Tibial artery (tissue), 4 donors: ENCODE measurements at regions not wholly inside any gene's neighbourhood (a gene's known extent, or its start where the extent isn't known, plus 50 kb on each side); places are given as distances from the start of the nearest gene placed in this dataset.
A peak's percentile ranks its signal among the peaks of the same experiment; 100 is the strongest.

Experiments used
- DNase-seq, 2 donors: peaks; one replicate each; pipeline ENCODE4 v3.0.0-alpha.2; 2019
- H3K27ac ChIP-seq, 2 donors: fragments of 200-600 bp; sonication (generic) in 1 of 2; 1 replicate in 1 of 2; 2 replicates in 1 of 2; pipeline ENCODE4 v1.5.1; 2018 to 2019; ENCODE audit warnings: mild to moderate bottlenecking in 1 of 2
- H3K27me3 ChIP-seq, 2 donors: fragments of 200-600 bp; sonication (generic) in 1 of 2; one replicate each; pipeline versions ENCODE4 v1.5.1 to v1.6.0; 2016 to 2019
- H3K36me3 ChIP-seq, 3 donors: fragments of 200-600 bp; sonication (generic) in 2 of 3; one replicate each; pipeline ENCODE4 v1.5.1; 2016 to 2019; ENCODE audit warnings: mild to moderate bottlenecking in 2 of 3
- H3K4me1 ChIP-seq, 4 donors: fragments of 200-600 bp; sonication (generic) in 2 of 4; 1 replicate in 3 of 4; 2 replicates in 1 of 4; pipeline ENCODE4 v1.5.1; 2016 to 2019
- H3K4me3 ChIP-seq, 2 donors: fragments of 200-600 bp; sonication (generic) in 1 of 2; 1 replicate in 1 of 2; 2 replicates in 1 of 2; pipeline ENCODE4 v1.5.1; 2018 to 2019; ENCODE audit warnings: mild to moderate bottlenecking in 2 of 2
- H3K9me3 ChIP-seq, 3 donors: fragments of 200-600 bp; sonication (generic) in 1 of 3; one replicate each; pipeline ENCODE4 v1.5.1; 2016 to 2019
- CTCF ChIP-seq, 2 experiments: fragments of 200-600 bp in 1 of 2; fragments of 450-650 bp in 1 of 2; IDR thresholded peaks; one replicate each; pipeline ENCODE4 v1.5.1; 2017 to 2019; ENCODE audit warnings: antibody characterized with exemption in 2 of 2, mild to moderate bottlenecking in 1 of 2, moderate library complexity in 1 of 2
- intact Hi-C: fragments of 100-400 bp; cut with DNase I; formaldehyde crosslinking; loops from one replicate; pipeline ENCODE4 v1.15.0; 2023; ENCODE audit warnings: low total_unique reads

GRCh38 chr9:75447281-75447680, 359.0 kb downstream of the OSTF1 start:
- Histone ChIP-seq H3K36me3 (no peaks in the 10 kb centered on the region), H3K27me3 (no peaks in the 10 kb centered on the region), H3K4me3 (no peak overlapping the region), H3K9me3 (no peaks in the 10 kb centered on the region), H3K27ac (peak overlapping the region; percentile 15 to 42), H3K4me1 (peaks cover 0 to 52% (median 33%) of the 10 kb centered on the region in 4 donors)
- intact Hi-C loops = no loop called here
- no peak for DNase-seq
- no peak for TF ChIP-seq CTCF (IDR thresholded peaks at IDR 0.05)

- H3K27ac ChIP-seq = peak overlapping the region; percentile 15 to 42
- peak in 1 of 2 donors; percentile 41 for DNase-seq
- H3K9me3 ChIP-seq = no peaks in the 10 kb centered on the region
- no peaks in the 10 kb centered on the region for H3K27me3 ChIP-seq
- TF ChIP-seq CTCF (IDR thresholded peaks at IDR 0.05) = no peak
- intact Hi-C loops = no loop called here
- no peak overlapping the region for H3K4me3 ChIP-seq
- H3K4me1 ChIP-seq = peaks cover 0 to 62% (median 40%) of the 10 kb centered on the region in 4 donors
- no peaks in the 10 kb centered on the region for H3K36me3 ChIP-seq
Observed at GRCh38 chr9:75448281-75448680, 360.0 kb downstream of the OSTF1 start.

- H3K4me3 ChIP-seq = no peak overlapping the region
- H3K36me3 ChIP-seq = no peaks in the 10 kb centered on the region
- intact Hi-C loops = no loop called here
- peak overlapping the region; percentile 15 to 42 for H3K27ac ChIP-seq
- no peaks in the 10 kb centered on the region for H3K9me3 ChIP-seq
- DNase-seq = no peak
- H3K4me1 ChIP-seq = peaks cover 0 to 69% (median 43%) of the 10 kb centered on the region in 4 donors
- TF ChIP-seq CTCF (IDR thresholded peaks at IDR 0.05) = no peak
- no peaks in the 10 kb centered on the region for H3K27me3 ChIP-seq
Observed at GRCh38 chr9:75448955-75449354, 360.6 kb downstream of the OSTF1 start.

- Histone ChIP-seq H3K36me3 (no peaks in the 10 kb centered on the region), H3K27ac (peak overlapping the region; percentile 28 to 51), H3K4me1 (peaks cover 0 to 78% (median 50%) of the 10 kb centered on the region in 4 donors), H3K9me3 (no peaks in the 10 kb centered on the region), H3K4me3 (no peak overlapping the region), H3K27me3 (no peaks in the 10 kb centered on the region)
- no peak for DNase-seq
- TF ChIP-seq CTCF (IDR thresholded peaks at IDR 0.05) = no peak
- intact Hi-C loops = no loop called here
Observed at GRCh38 chr9:75451045-75451444, 362.7 kb downstream of the OSTF1 start.

GRCh38 chr9:75451505-75451904, 363.2 kb downstream of the OSTF1 start:
- no peak overlapping the region for H3K4me3 ChIP-seq
- H3K27me3 ChIP-seq = no peaks in the 10 kb centered on the region
- H3K4me1 ChIP-seq = peaks cover 0 to 82% (median 52%) of the 10 kb centered on the region in 4 donors
- peak overlapping the region; percentile 28 to 51 for H3K27ac ChIP-seq
- peak in 1 of 2 donors; percentile 64 for DNase-seq
- no peaks in the 10 kb centered on the region for H3K9me3 ChIP-seq
- no peak for TF ChIP-seq CTCF (IDR thresholded peaks at IDR 0.05)
- intact Hi-C loops = no loop called here
- no peaks in the 10 kb centered on the region for H3K36me3 ChIP-seq

GRCh38 chr9:75452512-75452911, 364.2 kb downstream of the OSTF1 start:
- Histone ChIP-seq H3K36me3 (no peaks in the 10 kb centered on the region), H3K27ac (peak overlapping the region; percentile 1 to 51), H3K27me3 (no peaks in the 10 kb centered on the region), H3K4me3 (no peak overlapping the region), H3K9me3 (no peaks in the 10 kb centered on the region), H3K4me1 (peaks cover 0 to 88% (median 51%) of the 10 kb centered on the region in 4 donors)
- no peak for TF ChIP-seq CTCF (IDR thresholded peaks at IDR 0.05)
- intact Hi-C loops = no loop called here
- no peak for DNase-seq
